ENCODE measurements at regions not wholly inside any gene's neighbourhood (a gene's known extent, or its start where the extent isn't known, plus 50 kb on each side); places are given as distances from the start of the nearest gene placed in this dataset.

- POLR2A ChIA-PET = no interaction called here
- no peaks in the 10 kb centered on the region for H3K4me1 Mint-ChIP-seq (ENCODE audit: low read depth)
- no peak for DNase-seq
- H3K27me3 Mint-ChIP-seq = no peaks in the 10 kb centered on the region
- no peaks in the 10 kb centered on the region for H3K9me3 Mint-ChIP-seq
- ATAC-seq = no peak
- intact Hi-C loops (cut with micrococcal nuclease) = no loop called here
- no peak for TF ChIP-seq CTCF (IDR thresholded peaks at IDR 0.05)
- no peak overlapping the region for H3K27ac Mint-ChIP-seq
- CTCF ChIA-PET = no interaction called here
- H3K4me3 Mint-ChIP-seq = no peak overlapping the region
- no peaks in the 10 kb centered on the region for H3K36me3 Mint-ChIP-seq (ENCODE audit: low read depth)
Measured at GRCh38 chr2:14706201-14706600, 73.7 kb downstream of the LRATD1 start.

GRCh38 chr2:14712111-14712510, 79.6 kb downstream of the LRATD1 start:
- intact Hi-C loops (cut with micrococcal nuclease) = no loop called here
- ATAC-seq = no peak
- TF ChIP-seq CTCF (IDR thresholded peaks at IDR 0.05) = no peak
- ChIA-PET CTCF (no interaction called here), POLR2A (no interaction called here)
- Mint-ChIP-seq H3K4me3 (no peak overlapping the region), H3K27ac (no peak overlapping the region), H3K27me3 (no peaks in the 10 kb centered on the region), H3K4me1 (ENCODE audit: low read depth) (no peaks in the 10 kb centered on the region), H3K9me3 (no peaks in the 10 kb centered on the region), H3K36me3 (ENCODE audit: low read depth) (no peaks in the 10 kb centered on the region)
- no peak for DNase-seq

GRCh38 chr2:14713248-14713647, 80.7 kb downstream of the LRATD1 start:
- Mint-ChIP-seq H3K27me3 (no peaks in the 10 kb centered on the region), H3K9me3 (no peaks in the 10 kb centered on the region), H3K36me3 (ENCODE audit: low read depth) (no peaks in the 10 kb centered on the region), H3K27ac (no peak overlapping the region), H3K4me1 (ENCODE audit: low read depth) (no peaks in the 10 kb centered on the region), H3K4me3 (no peak overlapping the region)
- CTCF ChIA-PET = no interaction called here
- POLR2A ChIA-PET = no interaction called here
- no peak for TF ChIP-seq CTCF (IDR thresholded peaks at IDR 0.05)
- intact Hi-C loops (cut with micrococcal nuclease) = no loop called here
- DNase-seq (no peak), ATAC-seq (no peak)

GRCh38 chr2:14715600-14715999, 83.1 kb downstream of the LRATD1 start:
- CTCF ChIA-PET = no interaction called here
- Mint-ChIP-seq H3K9me3 (no peaks in the 10 kb centered on the region), H3K4me3 (no peak overlapping the region), H3K27me3 (no peaks in the 10 kb centered on the region), H3K36me3 (ENCODE audit: low read depth) (no peaks in the 10 kb centered on the region), H3K4me1 (ENCODE audit: low read depth) (no peaks in the 10 kb centered on the region), H3K27ac (no peak overlapping the region)
- DNase-seq (no peak), ATAC-seq (no peak)
- intact Hi-C loops (cut with micrococcal nuclease) = no loop called here
- no peak for TF ChIP-seq CTCF (IDR thresholded peaks at IDR 0.05)
- POLR2A ChIA-PET = no interaction called here

- ChIA-PET POLR2A (no interaction called here), CTCF (no interaction called here)
- Mint-ChIP-seq H3K4me3 (no peak overlapping the region), H3K27ac (no peak overlapping the region), H3K36me3 (ENCODE audit: low read depth) (no peaks in the 10 kb centered on the region), H3K4me1 (ENCODE audit: low read depth) (no peaks in the 10 kb centered on the region), H3K27me3 (no peaks in the 10 kb centered on the region), H3K9me3 (no peaks in the 10 kb centered on the region)
- DNase-seq (no peak), ATAC-seq (no peak)
- intact Hi-C loops (cut with micrococcal nuclease) = no loop called here
- TF ChIP-seq CTCF (IDR thresholded peaks at IDR 0.05) = no peak
Measured at GRCh38 chr2:14716319-14716718, 83.8 kb downstream of the LRATD1 start.
